ENCODE measurements at regions not wholly inside any gene's neighbourhood (a gene's known extent, or its start where the extent isn't known, plus 50 kb on each side); places are given as distances from the start of the nearest gene placed in this dataset.
"Not testable (repeated sequence)": the region's sequence is repeated elsewhere in the genome, so short reads cannot be mapped to it uniquely, and the experiment has no call there.

DNA sequence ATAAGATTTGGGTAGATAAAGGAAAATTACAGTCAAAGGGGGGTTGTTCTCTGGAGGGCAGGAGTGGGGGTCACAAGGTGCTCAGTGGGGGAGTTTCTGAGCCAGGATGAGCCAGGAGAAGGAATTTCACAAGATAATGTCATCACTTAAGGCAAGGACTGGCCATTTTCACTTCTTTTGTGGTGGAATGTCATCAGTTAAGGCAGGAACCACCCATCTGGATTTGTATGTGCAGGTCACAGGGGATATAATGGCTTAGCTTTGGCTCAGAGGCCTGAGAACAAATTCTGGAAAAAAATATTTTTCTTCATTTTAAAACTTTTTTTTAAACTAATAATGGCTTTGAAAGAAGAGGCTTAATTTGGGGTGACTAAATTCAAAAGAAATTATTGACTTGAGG is 94.5 kb downstream of the ZNF486 start:
- TF ChIP-seq, protein P1, sequence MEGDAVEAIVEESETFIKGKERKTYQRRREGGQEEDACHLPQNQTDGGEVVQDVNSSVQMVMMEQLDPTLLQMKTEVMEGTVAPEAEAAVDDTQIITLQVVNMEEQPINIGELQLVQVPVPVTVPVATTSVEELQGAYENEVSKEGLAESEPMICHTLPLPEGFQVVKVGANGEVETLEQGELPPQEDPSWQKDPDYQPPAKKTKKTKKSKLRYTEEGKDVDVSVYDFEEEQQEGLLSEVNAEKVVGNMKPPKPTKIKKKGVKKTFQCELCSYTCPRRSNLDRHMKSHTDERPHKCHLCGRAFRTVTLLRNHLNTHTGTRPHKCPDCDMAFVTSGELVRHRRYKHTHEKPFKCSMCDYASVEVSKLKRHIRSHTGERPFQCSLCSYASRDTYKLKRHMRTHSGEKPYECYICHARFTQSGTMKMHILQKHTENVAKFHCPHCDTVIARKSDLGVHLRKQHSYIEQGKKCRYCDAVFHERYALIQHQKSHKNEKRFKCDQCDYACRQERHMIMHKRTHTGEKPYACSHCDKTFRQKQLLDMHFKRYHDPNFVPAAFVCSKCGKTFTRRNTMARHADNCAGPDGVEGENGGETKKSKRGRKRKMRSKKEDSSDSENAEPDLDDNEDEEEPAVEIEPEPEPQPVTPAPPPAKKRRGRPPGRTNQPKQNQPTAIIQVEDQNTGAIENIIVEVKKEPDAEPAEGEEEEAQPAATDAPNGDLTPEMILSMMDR (IDR thresholded peaks at IDR 0.05) = not testable (repeated sequence)
- TF ChIP-seq POLR2A (IDR thresholded peaks at IDR 0.05) = not testable (repeated sequence)

Data from lower leg skin (tissue), 3 donors.